ENCODE measurements at regions not wholly inside any gene's neighbourhood (a gene's known extent, or its start where the extent isn't known, plus 50 kb on each side); places are given as distances from the start of the nearest gene placed in this dataset.

DNA sequence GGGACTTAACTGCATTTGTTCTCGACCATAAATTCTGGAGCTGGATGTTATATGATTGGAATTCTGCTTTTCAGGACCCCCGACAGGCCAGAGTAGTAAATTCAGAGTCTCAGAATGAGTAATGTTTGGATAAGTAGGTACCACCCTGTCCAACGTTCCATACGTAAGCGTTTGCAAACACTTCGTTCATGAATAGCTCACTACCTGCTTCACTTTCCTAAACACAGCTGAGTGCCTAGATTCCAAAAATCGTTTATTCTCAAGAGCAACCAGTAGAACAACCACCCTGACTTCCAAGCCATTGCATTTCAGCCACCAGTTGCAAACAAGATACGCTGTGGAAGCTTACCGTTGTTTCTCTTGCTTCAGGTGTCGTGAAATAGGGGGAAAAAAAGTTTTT lies 101.3 kb upstream of the DMRT1 start:
- Mint-ChIP-seq H3K9me3 (no peaks in the 10 kb centered on the region), H3K36me3 (ENCODE audit: low read depth) (no peaks in the 10 kb centered on the region), H3K4me1 (no peaks in the 10 kb centered on the region), H3K4me3 (no peak overlapping the region), H3K27me3 (peaks cover 9% of the 10 kb centered on the region), H3K27ac (no peak overlapping the region)
- no peak for DNase-seq
- CTCF ChIA-PET: interaction anchor here (1.0 to 1.4 kb wide), 2 partner anchors 17 to 66 kb away, joined by 3 read pairs; no protein-coding TSS in a partner anchor
- POLR2A ChIA-PET: no interaction called here

DNA sequence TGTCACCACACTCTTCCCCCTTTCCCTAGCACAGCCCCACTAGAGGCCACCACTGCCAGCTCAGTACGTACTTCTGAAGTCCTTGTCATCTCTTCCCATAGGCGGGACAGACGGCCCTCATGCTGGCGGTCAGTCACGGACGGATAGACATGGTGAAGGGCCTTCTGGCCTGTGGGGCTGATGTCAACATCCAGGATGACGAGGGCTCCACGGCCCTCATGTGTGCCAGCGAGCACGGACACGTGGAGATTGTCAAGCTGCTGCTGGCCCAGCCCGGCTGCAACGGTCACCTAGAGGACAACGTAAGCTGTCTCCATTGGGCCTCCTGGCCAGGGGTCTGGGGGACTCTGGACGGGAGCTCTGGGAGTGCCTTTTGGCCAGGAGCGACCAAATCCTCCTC lies 99.4 kb upstream of the DMRT1 start:
- peaks cover 9% of the 10 kb centered on the region for H3K27me3 Mint-ChIP-seq
- CTCF ChIA-PET: interaction anchor here (0.6 to 1.3 kb wide), 3 partner anchors 10 to 39 kb away, joined by 3 to 4 read pairs (median 3); no protein-coding TSS in a partner anchor
- no peaks in the 10 kb centered on the region for H3K9me3 Mint-ChIP-seq
- H3K4me3 Mint-ChIP-seq: no peak overlapping the region
- H3K36me3 Mint-ChIP-seq (ENCODE audit: low read depth): no peaks in the 10 kb centered on the region
- H3K4me1 Mint-ChIP-seq: peaks cover 2% of the 10 kb centered on the region
- POLR2A ChIA-PET: no interaction called here
- H3K27ac Mint-ChIP-seq: no peak overlapping the region
- no peak for DNase-seq

DNA sequence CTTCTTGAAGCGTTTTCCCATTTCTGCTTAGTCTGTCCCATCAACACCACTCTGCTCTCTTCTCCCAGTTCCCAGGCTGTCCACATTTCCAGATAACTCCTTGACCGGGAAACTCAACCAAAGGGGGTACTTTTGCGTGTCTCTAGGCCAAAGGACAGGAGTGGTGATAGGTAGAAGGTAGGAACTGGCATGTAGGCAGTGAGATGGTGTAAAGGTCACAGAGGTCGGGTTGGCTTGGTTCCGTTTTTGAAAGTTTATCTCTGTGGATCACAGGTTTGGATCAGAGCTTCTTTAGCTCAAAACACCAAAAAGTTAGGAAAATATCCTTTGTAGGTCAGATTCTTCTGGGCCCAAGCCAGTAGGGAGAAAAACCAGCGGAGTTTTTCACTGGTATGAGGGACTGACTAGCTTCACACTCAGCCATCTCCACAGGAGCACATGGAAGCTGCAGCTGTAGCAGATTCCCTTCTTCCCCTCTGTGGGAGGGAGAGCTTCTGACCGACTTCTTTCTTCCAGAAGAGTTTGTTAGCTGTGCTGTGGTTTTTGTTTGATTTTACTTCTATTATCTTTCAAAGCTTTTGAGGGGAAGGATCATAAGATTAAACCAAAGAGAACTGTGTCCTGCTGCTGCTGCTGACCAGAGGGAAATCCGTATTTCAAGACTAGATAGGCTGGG lies 98.4 kb upstream of the DMRT1 start:
- Mint-ChIP-seq H3K36me3 (ENCODE audit: low read depth) (no peaks in the 10 kb centered on the region), H3K4me3 (no peak overlapping the region), H3K9me3 (no peaks in the 10 kb centered on the region), H3K4me1 (peaks cover 10% of the 10 kb centered on the region), H3K27me3 (peaks cover 9% of the 10 kb centered on the region), H3K27ac (no peak overlapping the region)
- DNase-seq: no peak
- POLR2A ChIA-PET: no interaction called here
- CTCF ChIA-PET: no interaction called here

DNA sequence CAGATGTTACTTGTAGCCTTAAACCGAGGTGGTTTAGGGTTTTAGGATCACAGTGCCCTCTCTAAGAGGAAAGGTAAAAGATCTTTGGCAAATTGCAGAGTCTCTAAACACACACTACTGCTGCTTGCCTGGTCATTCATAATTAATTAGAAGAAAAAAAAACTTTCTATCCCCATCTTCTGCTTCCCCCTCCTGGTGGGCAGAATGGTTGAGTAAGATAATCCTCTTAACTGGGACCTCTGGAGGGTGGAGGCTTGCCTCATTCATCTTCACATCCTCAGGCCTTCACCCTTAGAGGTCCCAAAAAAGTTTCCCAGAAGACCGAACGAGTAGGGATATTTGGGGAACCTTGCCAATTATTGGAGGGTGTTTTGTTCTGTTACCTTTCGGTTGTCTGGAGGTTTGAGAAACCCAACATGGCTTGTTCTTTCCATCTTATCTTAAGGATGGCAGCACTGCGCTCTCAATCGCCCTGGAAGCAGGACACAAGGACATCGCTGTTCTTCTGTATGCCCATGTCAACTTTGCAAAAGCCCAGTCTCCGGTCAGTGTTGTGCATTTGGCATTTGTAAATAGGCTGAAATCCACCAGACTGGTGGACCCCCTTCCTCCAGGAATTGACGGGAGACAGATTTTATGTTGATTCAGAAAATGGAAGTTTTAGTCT lies 97.3 kb upstream of the DMRT1 start:
- peaks cover 9% of the 10 kb centered on the region for H3K27me3 Mint-ChIP-seq

DNA sequence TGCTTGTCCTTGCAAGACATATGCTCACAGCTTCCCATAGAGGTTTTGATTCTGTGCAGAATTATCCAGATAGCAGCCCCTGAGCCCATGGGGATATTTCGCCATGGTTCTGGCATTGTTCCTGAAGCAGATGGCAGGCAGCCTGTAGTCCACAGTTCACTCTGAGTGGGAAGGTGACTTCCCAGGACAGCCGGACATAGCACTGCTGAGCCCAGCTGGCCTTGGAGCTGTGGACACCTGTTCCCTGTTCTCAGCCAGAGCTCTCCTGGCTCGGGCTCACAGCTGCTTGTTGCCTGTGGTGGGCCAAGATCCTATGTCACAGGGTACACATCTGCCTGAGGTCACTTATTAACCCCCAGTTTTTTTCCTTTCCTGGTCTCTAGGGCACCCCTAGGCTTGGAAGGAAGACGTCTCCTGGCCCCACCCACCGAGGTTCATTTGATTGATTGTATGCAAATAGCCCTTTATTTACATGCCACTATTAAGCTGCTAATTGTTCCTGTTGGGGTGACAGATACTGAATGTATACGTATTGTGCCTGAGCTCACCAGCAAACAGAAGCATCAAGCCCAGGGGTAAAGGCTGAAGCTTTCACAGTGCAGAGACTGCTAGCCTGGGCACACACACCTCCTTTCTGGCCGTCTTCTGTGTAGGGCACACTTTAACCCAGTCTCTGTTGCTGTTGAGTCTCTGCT lies 96.6 kb upstream of the DMRT1 start:
- Mint-ChIP-seq H3K4me1 (peaks cover 28% of the 10 kb centered on the region), H3K4me3 (no peak overlapping the region), H3K27ac (no peak overlapping the region), H3K9me3 (no peaks in the 10 kb centered on the region), H3K27me3 (peaks cover 9% of the 10 kb centered on the region), H3K36me3 (ENCODE audit: low read depth) (no peaks in the 10 kb centered on the region)
- ChIA-PET POLR2A (no interaction called here), CTCF (interaction anchor here (0.5 to 1.5 kb wide), 5 partner anchors 9 to 224 kb away, joined by 3 to 4 read pairs (median 3); no protein-coding TSS in a partner anchor)
- DNase-seq: no peak

More for the DNA sequence above, 97.3 kb upstream of the DMRT1 start:
- POLR2A ChIA-PET: no interaction called here
- no peak overlapping the region for H3K27ac Mint-ChIP-seq
- H3K4me3 Mint-ChIP-seq: no peak overlapping the region
- H3K4me1 Mint-ChIP-seq: peaks cover 22% of the 10 kb centered on the region
- no peaks in the 10 kb centered on the region for H3K36me3 Mint-ChIP-seq (ENCODE audit: low read depth)
- DNase-seq: no peak
- no peaks in the 10 kb centered on the region for H3K9me3 Mint-ChIP-seq
- CTCF ChIA-PET: interaction anchor here (1.2 to 1.5 kb wide), 2 partner anchors 8 to 15 kb away, joined by 3 to 4 read pairs; no protein-coding TSS in a partner anchor

DNA sequence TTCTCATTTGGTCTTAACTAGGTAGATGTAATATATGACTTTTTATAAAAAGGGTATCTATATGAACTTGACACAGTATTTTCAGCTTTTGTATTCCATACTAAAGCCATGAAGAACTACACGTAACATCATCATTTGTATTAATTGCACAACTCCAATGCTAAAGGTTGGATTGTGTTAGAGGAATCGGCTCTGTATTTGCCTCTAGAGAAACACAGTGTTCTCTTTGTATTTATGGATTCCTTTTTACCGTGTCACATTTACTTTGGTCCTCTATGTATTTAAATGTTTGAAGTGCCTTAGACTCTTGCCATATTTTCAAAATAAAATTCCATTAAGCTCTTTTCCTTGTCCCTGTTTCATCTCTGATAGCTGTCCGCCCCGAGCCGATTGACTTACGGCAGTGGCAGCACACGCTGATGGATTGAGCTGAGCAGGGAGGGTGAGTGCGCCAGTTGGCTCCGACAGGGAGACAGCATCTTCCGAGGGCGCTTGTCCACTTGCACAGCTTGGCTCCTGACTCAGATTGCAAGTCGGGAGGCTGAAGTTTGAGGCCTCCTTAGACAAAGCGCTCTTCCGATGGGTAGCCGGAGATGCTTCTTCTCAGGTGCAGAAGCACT lies 95.6 kb upstream of the DMRT1 start:
- H3K27ac Mint-ChIP-seq: no peak overlapping the region
- CTCF ChIA-PET: interaction anchor here (0.5 to 0.9 kb wide), 3 partner anchors 32 to 225 kb away, joined by 3 to 4 read pairs (median 3); no protein-coding TSS in a partner anchor
- DNase-seq: no peak
- H3K4me3 Mint-ChIP-seq: no peak overlapping the region
- POLR2A ChIA-PET: no interaction called here
- H3K27me3 Mint-ChIP-seq: peaks cover 9% of the 10 kb centered on the region
- no peaks in the 10 kb centered on the region for H3K9me3 Mint-ChIP-seq
- no peaks in the 10 kb centered on the region for H3K36me3 Mint-ChIP-seq (ENCODE audit: low read depth)
- peaks cover 38% of the 10 kb centered on the region for H3K4me1 Mint-ChIP-seq

DNA sequence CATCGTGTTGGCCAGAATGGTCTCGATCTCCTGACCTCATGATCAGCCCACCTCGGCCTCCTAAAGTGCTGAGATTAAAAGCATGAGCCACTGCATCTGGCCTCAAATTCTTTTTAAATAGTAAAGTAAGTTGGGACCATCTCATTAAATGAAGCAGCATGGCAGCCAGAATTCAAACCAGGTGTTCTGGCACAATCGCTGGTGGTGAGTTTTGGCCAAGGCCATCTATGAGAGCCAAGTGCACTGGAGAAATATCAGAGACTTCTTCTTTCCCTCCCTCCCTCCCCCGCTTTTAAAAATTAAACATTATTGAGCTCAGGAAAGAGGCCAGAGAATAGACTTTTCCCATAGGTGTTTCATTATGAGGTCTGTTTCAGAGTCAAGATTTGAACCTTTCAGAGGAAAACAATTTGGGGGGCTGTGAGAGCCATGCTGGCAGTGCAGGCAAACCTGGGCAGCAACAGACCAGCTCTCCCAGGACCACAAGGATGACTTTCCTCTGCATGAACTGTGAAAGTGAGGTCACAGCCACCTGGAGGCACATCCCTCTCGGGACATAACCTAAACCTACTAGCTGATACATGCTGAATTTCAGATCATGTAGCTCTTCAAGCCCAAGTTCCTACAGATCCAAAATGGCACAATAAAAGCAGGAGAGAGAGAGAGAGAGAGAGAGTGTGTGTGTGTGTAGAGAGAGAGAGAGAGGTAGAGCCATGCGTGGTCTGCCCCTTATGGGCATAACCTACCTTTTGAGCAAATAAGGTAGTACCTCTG lies 94.6 kb upstream of the DMRT1 start:
- Mint-ChIP-seq H3K4me1 (peaks cover 47% of the 10 kb centered on the region), H3K27ac (no peak overlapping the region), H3K4me3 (no peak overlapping the region), H3K36me3 (ENCODE audit: low read depth) (no peaks in the 10 kb centered on the region), H3K27me3 (peaks cover 9% of the 10 kb centered on the region), H3K9me3 (no peaks in the 10 kb centered on the region)
- DNase-seq: no peak
- CTCF ChIA-PET: interaction anchor here (1.4 to 1.9 kb wide), 4 partner anchors 9 to 36 kb away, joined by 3 to 5 read pairs (median 4); no protein-coding TSS in a partner anchor
- POLR2A ChIA-PET: no interaction called here

DNA sequence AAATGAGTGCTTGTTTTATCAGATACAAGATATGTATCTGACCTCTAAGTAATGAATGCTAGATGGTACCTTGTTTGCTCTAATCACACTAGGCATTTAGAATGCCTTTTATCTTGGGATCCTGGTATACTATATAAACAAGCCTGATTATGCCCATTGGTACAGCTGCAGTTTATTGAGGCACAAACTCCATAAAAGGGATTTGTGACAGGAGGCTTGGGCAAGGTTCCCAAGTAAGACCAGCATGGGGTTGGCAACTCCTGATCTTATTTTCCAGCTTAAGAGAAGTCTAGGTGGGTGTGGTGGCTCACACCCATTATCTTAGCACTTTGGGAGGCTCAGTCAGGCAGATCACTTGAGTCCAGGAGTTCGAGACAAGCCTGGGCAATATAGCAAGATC lies 93.9 kb upstream of the DMRT1 start:
- no peak overlapping the region for H3K4me3 Mint-ChIP-seq
- H3K4me1 Mint-ChIP-seq: peaks cover 53% of the 10 kb centered on the region
- DNase-seq: no peak
- CTCF ChIA-PET: interaction anchor here (1.0 to 1.9 kb wide), 5 partner anchors 8 to 49 kb away, joined by 3 to 5 read pairs (median 4); no protein-coding TSS in a partner anchor
- H3K9me3 Mint-ChIP-seq: no peaks in the 10 kb centered on the region
- H3K27me3 Mint-ChIP-seq: peaks cover 9% of the 10 kb centered on the region
- H3K36me3 Mint-ChIP-seq (ENCODE audit: low read depth): no peaks in the 10 kb centered on the region
- POLR2A ChIA-PET: no interaction called here
- no peak overlapping the region for H3K27ac Mint-ChIP-seq

DNA sequence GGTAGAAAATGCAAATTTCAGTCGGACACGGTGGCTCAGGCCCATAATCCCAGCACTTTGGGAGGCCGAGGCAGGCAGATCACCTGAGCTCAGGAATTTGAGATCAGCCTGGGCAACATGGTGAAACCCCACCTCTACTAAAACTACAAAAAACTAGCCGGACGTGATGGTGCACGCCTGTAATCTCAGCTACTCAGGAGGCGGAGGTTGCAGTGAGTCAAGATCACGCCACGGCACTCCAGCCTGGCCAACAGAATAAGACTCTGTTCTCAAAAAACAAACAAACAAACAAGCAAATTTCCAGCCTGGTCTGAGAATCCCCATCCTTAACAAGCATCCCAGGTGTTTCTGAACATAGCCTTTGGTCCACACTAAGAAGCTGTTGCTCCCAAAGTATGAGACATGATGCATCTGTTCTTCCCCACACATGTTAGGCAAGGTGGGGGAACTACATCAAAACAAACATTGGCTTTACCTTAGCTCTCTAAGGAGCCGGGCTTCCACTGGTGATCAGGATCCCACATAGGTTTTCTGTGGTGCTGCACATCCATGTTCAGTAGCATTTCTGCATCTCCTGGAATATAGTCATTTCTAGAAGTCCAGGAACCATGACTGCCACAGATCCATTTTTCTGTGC lies 92.5 kb upstream of the DMRT1 start:
- no peaks in the 10 kb centered on the region for H3K9me3 Mint-ChIP-seq
- peaks cover 6% of the 10 kb centered on the region for H3K27me3 Mint-ChIP-seq
- H3K27ac Mint-ChIP-seq: peak overlapping the region; percentile 52
- ChIA-PET CTCF (interaction anchor here (0.7 to 2.2 kb wide), 6 partner anchors 11 to 133 kb away, joined by 3 to 8 read pairs (median 4); no protein-coding TSS in a partner anchor), POLR2A (no interaction called here)
- no peaks in the 10 kb centered on the region for H3K36me3 Mint-ChIP-seq (ENCODE audit: low read depth)
- DNase-seq: no peak
- peaks cover 57% of the 10 kb centered on the region for H3K4me1 Mint-ChIP-seq
- H3K4me3 Mint-ChIP-seq: peak overlapping the region; percentile 33

DNA sequence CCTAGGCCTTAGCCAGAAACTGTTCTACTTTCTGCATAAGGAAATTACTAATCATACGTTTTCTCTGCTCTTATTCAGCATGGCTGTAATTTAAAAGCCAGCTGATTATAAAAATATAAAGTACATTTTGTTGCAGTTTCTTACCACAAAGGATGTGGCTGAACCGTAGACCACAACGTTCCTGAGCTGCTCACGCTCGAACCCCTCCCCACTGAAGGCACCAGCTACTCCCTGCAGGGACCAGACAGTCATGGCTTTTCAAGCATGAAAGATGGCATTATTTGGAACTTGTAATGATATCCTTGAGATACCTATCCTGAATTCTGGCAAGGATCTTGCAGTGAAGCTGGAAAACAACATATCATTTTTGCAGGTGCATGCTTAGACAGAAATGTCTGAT lies 91.8 kb upstream of the DMRT1 start:
- Mint-ChIP-seq H3K4me3 (peak overlapping the region; percentile 5), H3K27ac (peak overlapping the region; percentile 10), H3K27me3 (peaks cover 4% of the 10 kb centered on the region), H3K4me1 (peaks cover 60% of the 10 kb centered on the region), H3K9me3 (no peaks in the 10 kb centered on the region), H3K36me3 (ENCODE audit: low read depth) (no peaks in the 10 kb centered on the region)
- ChIA-PET CTCF (interaction anchor here (0.7 to 2.2 kb wide), 5 partner anchors 12 to 134 kb away, joined by 3 to 8 read pairs (median 4); no protein-coding TSS in a partner anchor), POLR2A (no interaction called here)
- DNase-seq: peak; percentile 70

DNA sequence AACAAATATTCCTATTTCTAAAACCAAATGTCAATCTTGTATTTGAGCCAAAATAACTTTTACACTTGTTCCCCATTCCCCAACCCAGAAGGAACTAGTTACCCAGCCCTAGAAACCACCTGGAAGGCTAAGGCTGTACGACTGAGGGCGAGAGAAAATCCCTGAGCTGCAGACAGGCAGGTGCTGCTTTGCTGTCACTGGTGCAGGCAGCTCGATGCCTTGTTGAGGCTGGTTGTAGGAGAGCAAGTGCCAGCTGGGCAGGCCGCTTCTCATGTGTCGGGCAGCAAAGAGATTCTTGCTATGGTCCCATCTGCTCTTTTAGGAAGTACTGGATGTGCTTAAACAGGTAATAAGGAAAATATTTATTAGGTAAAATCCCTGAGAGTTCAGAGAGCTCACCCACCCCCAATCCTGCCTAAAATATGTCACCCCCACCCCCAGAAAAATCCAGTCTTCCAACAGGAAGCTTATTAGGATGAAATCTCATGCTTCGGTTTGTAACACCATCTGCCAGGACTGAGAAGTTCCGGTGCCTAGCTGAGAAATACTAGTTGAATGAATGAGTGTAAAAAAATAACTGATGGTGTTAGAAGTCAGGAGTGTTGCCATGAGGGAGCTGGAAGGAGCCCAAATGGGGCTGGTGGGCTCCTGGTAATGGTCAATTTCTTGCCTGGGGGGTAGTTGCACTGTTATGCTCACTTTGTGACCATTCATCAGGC lies 91.1 kb upstream of the DMRT1 start:
- no peak overlapping the region for H3K27ac Mint-ChIP-seq

More for the DNA sequence above, 91.1 kb upstream of the DMRT1 start:
- no peak overlapping the region for H3K4me3 Mint-ChIP-seq
- no peak for DNase-seq
- no peaks in the 10 kb centered on the region for H3K36me3 Mint-ChIP-seq (ENCODE audit: low read depth)
- H3K27me3 Mint-ChIP-seq: peaks cover 4% of the 10 kb centered on the region
- ChIA-PET POLR2A (no interaction called here), CTCF (interaction anchor here (0.6 to 2.2 kb wide), 7 partner anchors 11 to 403 kb away, joined by 3 to 8 read pairs (median 5); no protein-coding TSS in a partner anchor)
- no peaks in the 10 kb centered on the region for H3K9me3 Mint-ChIP-seq
- peaks cover 66% of the 10 kb centered on the region for H3K4me1 Mint-ChIP-seq

Measured in activated CD4-positive, alpha-beta T cell treated with anti-CD3 and anti-CD28 coated beads, Interleukin-2, amount 10 ng/mL, durations not matched to agents 7 days and 5 days (primary cell).